Kidney glomerular epithelial cell (primary cell): ENCODE measurements at regions not wholly inside any gene's neighbourhood (a gene's known extent, or its start where the extent isn't known, plus 50 kb on each side); places are given as distances from the start of the nearest gene placed in this dataset.
"Not testable (repeated sequence)": the region's sequence is repeated elsewhere in the genome, so short reads cannot be mapped to it uniquely, and the experiment has no call there.

Source experiments
- DNase-seq: peaks from one replicate; lab custom pipeline; 2025; lab: John Stamatoyannopoulos, UW

DNA sequence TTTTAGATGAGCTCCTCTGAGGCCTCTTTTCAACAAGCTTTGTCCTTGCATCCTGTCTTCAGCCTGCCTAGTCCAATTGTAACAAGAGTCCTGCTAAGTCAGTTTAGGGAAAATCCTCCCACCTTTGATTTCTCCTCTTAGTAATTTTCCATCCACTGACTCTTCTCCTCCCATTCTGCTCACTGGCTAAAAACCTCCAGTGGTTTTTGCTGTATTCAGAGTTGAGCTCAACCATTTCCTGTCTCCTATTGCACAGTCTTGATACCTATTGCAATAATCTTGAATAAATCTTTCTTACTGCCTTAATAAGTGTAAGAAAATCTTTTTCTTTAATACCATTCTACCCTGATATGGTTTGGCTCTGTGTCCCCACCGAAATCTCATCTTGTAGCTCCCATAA, 117.8 kb upstream of the ENPP6 start:
- DNase-seq = no peak

DNA sequence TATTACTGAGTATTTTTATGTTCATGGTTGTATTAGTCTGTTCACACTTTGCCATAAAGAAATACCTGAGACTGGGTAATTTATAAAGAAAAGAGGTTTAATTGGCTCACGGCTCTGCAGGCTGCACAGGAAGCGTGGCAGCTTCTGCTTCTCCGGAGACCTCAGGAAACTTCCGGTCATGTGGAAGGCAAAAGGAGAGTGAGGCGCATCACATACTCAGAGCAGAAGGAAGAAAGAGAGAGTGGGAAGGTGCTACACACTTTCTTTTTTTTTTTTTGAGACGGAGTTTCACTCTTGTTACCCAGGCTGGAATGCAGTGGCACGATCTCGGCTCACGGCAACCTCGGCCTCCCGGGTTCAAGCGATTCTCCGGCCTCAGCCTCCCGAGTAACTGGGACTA, 115.8 kb upstream of the ENPP6 start:
- not testable (repeated sequence) for DNase-seq

DNA sequence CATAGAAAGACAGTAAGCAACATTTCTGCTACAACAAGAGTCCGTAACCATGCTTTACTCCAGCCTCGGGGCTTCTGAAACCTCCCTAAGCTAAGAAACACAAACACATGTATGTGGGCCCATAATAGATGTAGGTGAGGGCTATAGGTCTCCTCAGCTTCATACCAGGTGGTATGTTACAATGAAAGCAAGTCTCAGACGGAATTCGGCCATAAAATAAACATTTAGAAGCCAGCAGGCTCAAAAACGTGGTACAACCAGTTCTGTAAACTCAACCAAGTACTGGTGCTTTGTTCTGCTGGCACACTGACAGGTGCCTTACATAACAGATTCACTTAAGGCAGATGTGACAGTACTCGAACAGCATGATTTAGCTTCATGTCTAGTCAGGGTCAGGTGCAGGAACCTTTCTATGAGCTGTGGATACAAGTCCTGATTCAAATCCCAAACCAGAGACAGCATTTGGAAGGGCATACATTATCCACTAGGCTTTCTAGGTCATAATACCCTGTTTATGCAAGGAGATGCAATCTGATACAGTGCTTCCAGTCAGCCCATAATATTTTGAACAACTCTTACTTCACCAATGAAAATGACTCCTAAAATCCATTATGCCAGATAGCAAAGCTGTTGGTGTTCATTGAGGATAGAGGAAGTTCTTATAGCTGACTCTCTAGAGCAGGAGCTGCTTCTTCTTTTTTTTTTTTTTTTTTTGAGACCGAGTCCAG, 113.8 kb upstream of the ENPP6 start:
- no peak for DNase-seq

DNA sequence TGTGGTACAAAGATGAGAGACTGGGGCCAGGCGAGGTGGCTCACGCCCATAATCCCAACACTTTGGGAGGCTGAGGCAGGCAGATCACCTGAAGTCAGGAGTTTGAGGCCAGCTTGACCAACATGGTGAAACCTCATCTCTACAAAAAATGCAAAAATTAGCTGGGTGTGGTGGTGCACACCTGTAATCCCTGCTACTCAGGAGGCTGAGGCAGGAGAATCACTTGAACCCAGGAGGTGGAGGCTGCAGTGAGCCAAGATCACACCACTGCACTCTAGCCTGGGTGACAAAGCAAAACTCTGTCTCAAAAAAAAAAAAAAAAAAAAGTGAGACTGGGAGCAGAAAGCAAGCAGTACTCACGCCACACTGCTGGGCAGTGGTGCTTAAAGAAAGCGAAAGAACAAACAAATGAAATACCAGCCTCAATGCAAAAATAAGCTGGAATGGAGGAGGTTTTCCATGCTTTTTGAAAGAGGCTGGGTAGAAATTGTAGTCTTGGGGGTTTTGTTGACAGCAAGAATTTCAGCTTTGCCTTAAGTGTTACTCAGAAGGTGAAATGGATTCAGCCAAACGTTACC, 112.9 kb upstream of the ENPP6 start:
- not testable (repeated sequence) for DNase-seq

DNA sequence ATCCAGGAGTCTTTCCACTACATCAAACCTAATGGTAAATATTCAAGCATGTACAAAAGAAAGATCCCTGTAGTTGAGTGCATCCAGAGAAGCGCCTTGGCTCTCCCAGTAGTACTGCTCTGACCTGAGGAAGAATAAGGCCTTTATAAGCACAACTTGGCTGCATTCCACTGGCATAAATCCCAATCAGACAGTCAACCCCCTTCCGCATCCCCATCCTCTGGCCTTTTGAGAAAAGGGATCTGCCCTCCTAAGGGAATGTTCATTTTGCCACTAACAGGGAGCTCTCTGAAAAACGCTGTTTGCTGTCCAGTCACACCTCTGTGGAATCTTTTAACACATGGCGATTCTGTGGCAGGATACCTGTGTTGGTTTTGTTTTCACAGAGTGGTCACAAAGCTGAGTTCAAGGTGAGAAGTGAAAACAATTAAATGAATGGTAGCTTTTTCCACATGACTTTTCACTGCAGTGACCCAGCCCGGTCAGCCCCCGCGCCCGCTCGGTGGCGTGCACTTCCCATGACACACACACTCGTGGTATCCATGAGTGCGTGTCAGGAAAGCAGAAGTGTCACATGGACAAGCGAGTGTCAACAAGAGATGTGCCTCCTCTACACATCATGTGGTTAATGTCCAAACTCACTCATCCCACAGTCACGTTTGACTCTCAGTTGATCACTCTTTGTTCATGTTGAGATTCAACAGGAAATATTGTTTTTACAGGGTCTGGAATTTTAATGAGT, 112.2 kb upstream of the ENPP6 start:
- peak; percentile 70 for DNase-seq

DNA sequence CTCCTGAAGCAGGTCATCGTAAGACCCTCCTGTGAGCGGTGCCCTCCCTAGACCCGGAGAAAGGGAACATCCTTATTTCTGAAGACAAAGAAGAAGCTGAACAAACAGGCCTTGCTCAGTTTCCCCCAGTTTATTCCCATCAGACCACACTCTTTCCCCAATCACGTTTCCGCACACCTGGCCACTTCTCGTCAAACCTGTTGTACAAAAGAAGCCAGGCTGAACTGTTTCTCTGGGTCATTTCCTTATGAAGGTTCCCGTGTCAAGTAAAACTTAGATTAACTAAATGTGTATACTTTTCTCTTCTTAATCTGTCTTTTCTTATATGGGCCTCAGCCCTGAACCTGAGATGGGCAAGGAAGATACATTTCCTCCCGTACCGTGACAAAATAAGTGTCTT, 111.6 kb upstream of the ENPP6 start:
- DNase-seq = no peak

DNA sequence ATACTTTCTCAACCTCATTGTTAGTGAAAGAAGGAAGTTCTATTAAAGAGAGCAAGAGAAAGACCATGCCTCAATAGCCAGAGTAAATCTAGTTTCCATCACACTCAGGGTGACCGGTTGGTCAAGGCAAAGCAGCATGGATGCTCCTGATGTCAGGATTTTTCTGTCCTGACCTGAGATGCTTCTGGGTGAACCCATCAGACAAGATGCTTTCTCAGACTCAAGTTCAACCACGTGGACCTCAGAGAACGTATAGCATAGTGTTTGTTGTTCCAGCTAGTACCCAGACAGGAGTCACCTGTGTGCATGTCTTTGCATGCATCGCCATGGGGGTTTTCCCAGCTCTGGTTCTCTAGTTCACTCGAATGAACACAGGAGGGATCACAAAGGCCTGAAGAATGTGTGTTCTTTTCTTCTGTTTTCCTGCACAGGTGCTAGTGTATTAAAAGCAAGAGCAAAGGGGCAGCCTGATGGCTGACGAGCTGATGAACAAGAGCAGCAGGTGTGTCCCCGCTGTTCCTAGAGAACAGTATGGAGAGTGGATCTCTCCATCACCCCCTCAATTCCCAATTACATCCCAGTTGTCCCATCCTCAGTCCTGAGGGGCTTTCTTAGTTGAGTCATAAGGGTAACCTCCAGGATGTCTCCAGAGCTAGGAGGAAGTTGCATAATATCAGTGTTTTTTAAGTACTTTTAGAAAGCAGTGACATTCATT, 110.5 kb upstream of the ENPP6 start:
- no peak for DNase-seq

DNA sequence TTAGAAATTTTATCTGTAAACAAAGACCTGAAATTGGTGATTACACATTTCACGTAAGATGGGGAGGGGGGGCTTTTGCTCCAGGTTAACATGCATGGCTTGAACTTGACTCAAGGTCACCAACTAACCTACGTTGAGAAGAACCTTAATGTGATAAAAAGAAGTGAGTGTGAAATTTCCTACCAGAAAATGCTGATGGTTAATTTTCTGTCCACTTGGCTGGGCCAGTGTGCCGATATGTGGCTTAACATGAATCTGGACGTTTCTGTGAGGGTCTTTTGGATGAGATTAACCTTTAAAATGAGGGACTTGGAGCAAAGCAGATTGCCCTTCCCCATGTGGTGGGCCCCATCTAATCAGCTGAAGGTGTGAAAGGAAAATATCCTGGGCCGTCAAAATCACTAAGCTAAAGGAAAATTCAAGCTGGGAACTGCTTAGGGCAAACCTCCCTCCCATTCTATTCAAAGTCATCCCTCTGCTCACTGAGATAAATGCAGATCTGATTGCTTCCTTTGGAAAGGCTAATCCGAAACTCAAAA, 107.3 kb upstream of the ENPP6 start:
- DNase-seq = no peak

DNA sequence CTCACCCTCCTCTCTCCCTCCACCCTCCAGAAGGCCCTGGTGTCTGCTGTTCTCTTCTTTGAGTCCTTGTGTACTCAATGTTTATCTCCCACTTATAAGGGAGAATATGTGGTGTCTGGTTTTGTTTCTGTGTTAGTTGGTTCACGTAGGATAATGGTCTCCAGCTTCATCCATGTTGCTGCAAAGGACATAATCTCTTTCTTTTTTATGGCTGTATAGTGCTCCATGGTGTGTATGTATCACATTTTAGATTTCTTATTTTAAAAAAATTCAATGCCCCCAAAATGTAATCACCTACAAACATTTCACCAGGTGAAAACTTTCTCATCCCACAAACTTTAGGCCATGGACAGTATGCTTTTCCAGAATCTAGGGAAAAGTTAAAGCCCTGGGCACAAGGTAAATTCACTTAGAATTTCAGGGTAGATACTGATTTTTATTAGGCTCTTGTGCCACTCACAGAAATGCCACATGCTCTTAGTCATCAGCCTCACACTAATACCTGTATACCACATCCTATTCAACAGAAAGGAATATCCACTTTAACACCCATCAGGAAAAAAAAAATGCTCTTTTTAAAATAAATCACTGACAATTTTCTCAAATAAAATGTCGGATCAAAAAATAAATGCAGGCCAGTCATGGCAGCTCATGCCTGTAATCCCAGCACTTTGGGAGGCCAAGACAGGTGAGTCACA, 104.8 kb upstream of the ENPP6 start:
- no peak for DNase-seq

DNA sequence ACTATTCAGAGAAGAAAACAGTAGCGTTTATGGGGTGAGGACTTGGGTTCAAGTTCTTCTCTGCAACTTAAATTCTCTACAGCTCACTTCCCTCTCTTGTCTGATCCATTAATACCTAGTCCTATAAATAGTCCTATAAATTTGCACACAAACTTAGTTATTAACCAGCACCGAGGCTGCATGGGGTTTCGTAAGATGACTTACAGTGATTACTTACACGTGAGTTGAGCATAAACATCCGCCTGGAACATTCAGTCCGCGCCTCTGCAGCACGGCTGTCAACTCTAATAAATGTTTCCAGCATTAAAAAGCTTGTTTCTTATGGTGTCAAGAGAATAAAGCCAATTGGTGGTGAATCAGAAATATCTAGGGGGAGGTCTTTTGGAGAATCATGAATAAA, 103.0 kb upstream of the ENPP6 start:
- no peak for DNase-seq

DNA sequence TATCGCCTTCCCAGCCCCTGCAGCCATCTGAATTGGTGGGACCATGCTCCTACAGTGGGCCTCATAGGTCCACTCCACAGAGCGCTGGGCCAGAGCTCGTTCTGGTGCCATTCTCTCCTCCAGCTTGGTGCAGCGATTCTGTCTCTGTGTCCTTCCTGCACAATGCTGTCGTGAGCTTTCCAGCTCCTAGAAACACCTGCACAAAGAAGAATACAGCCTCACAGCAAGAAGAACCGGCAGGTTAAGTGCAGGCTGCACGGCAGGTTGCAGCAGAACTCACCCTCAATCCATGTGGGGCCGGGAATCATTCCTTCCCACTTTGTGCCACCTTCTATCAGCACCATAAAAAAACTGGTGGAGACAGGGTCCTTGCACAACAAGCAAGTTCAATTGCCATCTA, 101.2 kb upstream of the ENPP6 start:
- no peak for DNase-seq

DNA sequence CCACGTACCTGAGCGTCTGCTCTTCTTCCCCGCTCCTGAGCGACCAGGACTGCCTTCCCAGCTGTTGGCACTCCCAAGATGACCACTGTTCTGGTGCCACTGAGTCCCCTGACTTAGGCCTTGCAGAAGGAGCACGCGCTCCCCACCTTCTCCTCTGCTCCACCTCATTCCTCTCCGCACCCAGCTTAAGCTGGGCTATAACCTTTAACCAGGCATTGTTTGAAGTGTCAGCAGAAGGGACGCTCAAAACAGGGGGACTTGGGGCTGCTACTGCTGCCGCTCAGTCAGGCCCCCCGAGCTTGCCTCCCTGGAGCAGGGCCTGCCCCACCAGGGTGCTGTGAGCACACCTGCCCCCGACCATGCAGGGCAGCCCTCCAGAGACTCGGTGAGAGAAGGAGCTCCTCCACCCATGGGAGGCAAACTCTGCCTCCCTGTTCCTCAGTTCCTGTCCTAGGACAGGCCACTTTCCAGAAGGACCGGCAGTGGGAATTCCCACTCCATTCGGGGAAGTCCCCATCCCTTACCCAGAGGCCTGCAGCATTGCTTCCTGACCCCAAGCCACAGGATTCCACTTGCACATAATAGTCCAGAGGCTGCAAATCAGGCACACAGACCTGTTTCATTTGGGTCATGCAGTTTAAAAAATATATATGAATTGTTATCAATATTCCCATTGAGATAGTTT, 99.7 kb upstream of the ENPP6 start:
- DNase-seq = peak; percentile 10

DNA sequence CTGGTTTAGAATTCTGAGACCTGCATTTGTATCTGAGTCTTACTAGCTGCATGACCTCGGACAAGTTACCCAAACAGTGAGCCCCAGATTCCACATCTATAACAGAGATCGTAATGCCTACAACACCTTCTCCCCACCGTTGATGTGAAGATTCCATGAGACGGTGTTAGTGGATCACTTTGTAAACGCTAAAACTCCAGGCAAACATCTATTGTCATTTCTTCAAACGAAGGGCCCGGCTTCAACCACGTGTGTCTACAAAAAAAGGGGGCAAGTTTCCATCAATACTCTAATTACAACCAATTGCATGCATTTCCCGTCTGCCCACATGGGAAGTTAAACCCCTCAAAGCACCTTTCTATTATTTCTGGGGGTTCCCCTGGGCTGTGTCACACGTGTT, 99.1 kb upstream of the ENPP6 start:
- DNase-seq = no peak

DNA sequence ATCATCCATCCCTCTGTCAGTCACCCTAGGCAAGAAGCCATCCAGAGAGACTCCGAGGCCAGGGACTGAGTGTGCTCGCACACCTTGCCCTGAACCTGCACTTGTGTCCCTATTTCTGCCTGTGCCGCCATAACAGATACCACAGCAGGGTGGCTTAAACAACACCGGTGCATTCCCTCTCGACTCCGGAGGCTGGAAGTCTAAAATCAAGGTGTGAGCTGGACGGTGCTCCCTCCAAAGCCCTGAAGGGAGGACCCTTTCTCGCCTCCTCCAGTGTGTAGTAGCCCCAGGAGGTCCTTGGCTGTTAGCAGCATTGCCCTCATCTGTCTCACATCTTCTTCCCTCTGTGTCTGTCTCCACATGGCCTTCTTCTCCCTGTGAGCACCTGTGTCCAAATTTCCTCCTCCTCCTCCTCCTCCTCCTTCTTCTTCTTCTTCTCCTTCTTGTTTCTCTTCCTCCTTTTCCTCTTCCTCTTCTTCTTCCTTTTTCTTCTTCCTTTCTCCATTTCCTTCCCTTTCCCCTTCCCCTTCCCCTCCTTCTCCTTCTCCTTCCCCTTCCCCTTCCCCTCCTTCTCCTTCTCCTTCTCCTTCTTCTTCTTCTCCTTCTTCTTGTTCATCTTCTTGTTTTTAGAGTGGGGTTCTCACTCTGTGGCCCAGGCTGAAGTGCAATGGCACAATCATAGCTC, 98.1 kb upstream of the ENPP6 start:
- no peak for DNase-seq

DNA sequence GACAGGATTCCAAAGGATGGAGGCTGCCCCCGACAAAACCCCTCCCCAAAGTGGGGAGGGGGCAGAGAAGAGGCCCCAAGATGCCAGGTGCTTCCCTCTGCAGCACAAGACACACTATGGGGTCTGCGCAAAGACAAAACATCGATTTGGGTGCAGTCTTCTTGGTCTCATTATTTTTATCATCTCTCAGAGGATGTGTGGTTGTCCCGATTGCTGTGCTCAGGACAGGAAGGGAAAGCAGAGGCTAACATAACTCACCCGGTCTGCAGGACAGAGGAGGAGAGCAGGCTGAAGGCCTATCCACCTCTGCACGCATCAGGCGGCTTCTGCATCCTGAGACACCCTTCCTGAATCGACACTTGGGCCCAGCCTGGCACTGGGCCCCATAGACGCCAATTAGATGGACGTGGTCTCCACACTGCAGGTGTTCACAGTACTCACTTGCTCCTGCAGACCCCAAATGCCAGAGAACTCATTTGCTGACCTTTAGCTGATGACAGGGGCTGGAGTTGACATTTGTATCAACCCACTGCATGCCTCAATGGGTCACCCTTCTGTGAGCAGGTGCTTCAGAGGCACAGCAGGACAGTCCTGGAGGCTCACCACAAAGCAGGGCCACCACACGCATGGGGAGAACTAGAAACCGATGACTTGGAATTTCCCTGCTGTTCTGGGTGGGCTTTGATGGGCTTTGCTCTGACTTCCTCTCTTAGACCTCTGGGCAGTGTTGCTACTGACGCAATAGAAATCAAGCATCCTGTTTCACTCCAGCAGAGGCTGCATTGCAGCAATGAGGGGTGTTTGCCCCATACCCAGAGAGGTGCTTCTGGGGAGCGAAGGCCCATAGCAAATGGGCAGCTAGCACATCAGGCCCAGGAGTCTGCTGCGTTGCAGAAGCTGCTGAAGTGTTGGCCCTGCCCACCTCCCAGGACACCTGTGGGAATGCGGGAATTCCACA, 96.3 kb upstream of the ENPP6 start:
- no peak for DNase-seq

DNA sequence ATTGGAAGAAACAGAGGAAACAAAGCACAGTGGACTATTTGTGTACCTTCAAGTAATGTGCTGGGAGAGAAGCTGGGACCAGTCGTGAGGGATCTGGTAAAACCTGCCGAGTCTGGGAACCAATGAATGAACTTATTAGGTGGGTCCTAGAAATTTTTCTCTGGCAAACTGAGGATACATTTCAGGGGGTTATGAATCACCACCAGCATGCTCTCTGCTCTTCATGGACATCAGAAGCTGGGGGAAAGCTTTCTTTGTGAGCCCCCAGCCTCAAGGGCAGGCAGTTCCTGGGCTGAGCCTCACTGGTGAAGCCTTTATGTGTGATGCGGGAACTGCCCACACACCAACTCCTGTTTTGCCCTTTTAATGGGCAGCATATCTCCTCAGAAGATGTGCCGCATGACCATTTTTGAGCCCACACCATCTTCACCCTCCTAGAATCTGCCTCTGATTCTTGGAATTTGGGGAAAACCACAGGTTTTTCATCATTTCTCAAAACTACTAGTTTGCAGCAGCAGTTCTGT, 95.4 kb upstream of the ENPP6 start:
- DNase-seq = no peak

DNA sequence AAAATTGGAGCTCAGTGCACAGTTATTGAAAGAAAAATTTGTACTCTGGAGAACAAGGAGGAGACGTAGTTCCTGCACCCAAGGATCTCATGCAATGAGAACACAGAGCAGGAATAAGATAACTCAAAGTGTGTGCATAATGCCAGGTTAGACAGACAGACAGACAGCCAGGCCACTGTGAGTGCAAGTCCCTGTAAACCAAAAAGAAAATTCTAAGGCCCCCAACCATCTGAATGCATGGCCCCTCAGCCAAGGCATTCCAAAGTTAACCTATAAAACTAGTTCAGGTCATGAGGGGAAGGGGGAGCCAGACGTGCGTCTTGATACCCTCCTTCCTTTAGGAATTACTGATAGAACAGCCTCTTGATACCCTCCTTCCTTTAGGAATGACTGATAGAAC, 94.5 kb upstream of the ENPP6 start:
- DNase-seq = no peak

DNA sequence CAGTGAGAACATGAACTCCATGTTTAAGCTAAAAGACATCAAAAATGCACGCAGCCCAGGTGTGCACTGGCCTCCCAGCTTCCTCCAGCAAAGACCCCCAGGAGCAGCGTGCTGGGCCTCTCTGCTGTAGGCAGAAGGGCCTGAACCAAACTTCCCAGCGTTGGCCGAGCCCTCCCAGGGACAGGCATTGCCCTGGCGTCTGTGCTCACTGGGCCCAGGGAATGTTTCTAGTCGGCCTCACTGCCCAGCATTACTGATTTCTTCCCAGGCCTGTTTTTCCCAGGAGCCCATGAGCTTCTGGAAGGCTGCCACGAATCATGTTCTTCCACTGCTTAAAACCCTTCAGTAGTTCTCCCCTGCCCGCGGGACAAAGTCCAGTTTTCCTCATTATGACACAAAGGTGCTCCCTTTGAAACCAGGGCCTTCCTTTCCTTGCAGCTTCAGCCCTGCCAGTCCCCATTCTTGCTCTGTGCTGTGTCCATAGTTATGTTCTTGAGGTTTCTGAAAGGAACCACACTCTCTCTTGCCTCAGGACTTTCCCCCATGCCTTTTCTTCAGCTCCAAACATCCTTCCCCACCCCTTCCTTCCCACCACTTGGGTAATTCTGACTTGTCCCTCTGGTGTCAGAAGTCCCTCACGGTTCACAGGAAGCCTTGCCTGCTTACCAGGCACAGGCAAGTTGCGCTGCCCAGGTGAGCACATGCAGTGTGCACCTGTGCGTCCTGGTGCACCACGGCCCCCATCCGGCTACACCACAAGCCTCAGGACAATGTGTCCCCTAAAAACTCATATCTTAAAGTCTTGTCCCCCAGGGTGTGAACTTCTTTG, 93.4 kb upstream of the ENPP6 start:
- no peak for DNase-seq
